Subcutaneous abdominal adipose tissue (tissue), 5 donors: ENCODE measurements at regions not wholly inside any gene's neighbourhood (a gene's known extent, or its start where the extent isn't known, plus 50 kb on each side); places are given as distances from the start of the nearest gene placed in this dataset.

Experiments used
- H3K27ac ChIP-seq: one replicate; pipeline ENCODE4 v1.7.0; 2013; ENCODE audit warnings: low read depth, mild to moderate bottlenecking, inconsistent platforms, low read length, moderate library complexity
- H3K27me3 ChIP-seq, 5 donors: one replicate each; pipeline ENCODE4 v1.7.0; 2013; ENCODE audit warnings: low read length in 5 of 5, inconsistent platforms in 1 of 5; ENCODE audit not compliant: control insufficient read depth in 5 of 5, insufficient read depth in 4 of 5
- H3K36me3 ChIP-seq, 5 donors: one replicate each; pipeline ENCODE4 v1.7.0; 2013; ENCODE audit warnings: low read length in 5 of 5; ENCODE audit not compliant: control insufficient read depth in 5 of 5, insufficient read depth in 5 of 5
- H3K4me1 ChIP-seq, 5 donors: one replicate each; pipeline ENCODE4 v1.7.0; 2013; ENCODE audit warnings: low read length in 5 of 5, mild to moderate bottlenecking in 3 of 5, moderate library complexity in 1 of 5; ENCODE audit not compliant: control insufficient read depth in 5 of 5, insufficient read depth in 5 of 5
- H3K4me3 ChIP-seq, 5 donors: one replicate each; pipeline ENCODE4 v1.7.0; 2013; ENCODE audit warnings: low read length in 5 of 5, low read depth in 1 of 5
- H3K9ac ChIP-seq, 5 donors: one replicate each; pipeline ENCODE4 v1.7.0; 2013; ENCODE audit warnings: low read length in 5 of 5, mild to moderate bottlenecking in 4 of 5, moderate library complexity in 3 of 5
- H3K9me3 ChIP-seq, 5 donors: one replicate each; pipeline ENCODE4 v1.7.0; 2013; ENCODE audit warnings: low read length in 5 of 5; ENCODE audit not compliant: control insufficient read depth in 5 of 5
- donor health status: healthy.
- donor health status: healthy.
- donor health status: healthy.
- donor health status: healthy.
- donor health status: healthy.

GRCh38 chr6:113632220-113632864 lies 224.8 kb upstream of the MARCKS start:
- Histone ChIP-seq H3K4me1 (peaks cover 14 to 62% (median 48%) of the 10 kb centered on the region in 5 donors), H3K9ac (peak overlapping the region; percentile 31 to 98 (median 64)), H3K4me3 (peak overlapping the region; percentile 43 to 65 (median 54)), H3K36me3 (no peaks in the 10 kb centered on the region), H3K27ac (peak overlapping the region; percentile 96), H3K27me3 (peaks cover 0 to 2% (median 0%) of the 10 kb centered on the region in 5 donors), H3K9me3 (peaks cover 0 to 2% (median 0%) of the 10 kb centered on the region in 5 donors)

DNA sequence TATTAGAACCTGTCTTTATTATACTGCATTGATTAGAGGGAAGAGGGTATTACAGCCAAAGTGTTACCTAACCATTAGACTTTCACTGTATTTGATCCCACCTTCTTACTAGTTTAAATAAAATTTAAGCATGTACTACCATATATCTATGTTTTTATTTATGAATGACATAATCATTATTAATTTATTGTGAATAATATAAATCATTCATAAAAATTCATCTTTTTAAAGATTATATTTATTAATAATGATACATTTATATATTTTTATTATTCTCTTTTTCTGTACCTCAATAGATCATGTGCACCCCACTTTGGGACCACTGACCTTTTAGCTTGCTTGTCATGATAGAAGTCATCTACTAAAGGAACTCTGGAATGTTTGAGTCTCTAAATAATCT lies 223.5 kb upstream of the MARCKS start:
- Histone ChIP-seq H3K27ac (peak overlapping the region; percentile 96), H3K9ac (peak overlapping the region in 1 of 5 donors; percentile 87), H3K4me1 (peaks cover 14 to 62% (median 48%) of the 10 kb centered on the region in 5 donors), H3K36me3 (no peaks in the 10 kb centered on the region), H3K4me3 (no peak overlapping the region), H3K27me3 (peaks cover 0 to 2% (median 0%) of the 10 kb centered on the region in 5 donors), H3K9me3 (peaks cover 0 to 2% (median 0%) of the 10 kb centered on the region in 5 donors)

DNA sequence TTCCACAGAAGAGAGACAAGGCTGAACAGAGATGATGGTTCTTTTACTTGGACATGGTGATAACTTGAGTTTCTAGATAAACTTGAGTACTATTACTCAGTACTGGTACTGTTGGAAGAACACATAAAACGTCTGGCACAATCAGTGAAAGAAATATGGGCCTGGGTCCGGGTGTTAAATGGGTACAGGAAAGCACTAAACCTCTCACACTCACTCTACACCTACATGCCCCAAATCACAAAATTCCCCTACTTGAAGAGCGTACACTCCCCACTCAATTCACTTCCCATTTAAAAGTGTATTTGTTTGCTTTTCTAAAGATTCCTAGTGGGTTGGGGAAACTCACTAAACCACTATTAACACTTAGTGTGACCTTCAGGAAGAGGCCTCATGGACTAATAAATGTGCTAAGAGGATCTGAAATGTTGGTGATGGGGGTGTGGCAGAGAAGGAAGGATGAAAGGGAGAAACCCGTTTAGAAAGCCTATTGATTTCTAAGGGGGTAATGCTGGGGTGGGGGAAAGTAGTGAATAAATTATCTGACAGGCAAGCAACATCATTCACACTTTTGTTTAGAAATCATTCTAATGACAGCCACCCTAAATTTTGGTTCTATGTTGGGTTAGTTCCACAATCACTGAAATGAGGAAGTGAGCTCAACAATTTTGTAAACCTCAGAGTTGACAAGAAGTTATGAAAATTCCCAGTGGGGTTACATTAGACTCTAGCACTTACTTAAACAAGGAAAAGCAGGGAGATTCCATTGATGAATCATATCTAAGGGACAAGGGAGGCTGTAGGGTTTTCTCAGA lies 222.6 kb upstream of the MARCKS start:
- Histone ChIP-seq H3K4me3 (no peak overlapping the region), H3K9me3 (peaks cover 0 to 2% (median 0%) of the 10 kb centered on the region in 5 donors), H3K4me1 (peaks cover 14 to 58% (median 46%) of the 10 kb centered on the region in 5 donors), H3K27me3 (peaks cover 0 to 2% (median 0%) of the 10 kb centered on the region in 5 donors), H3K36me3 (no peaks in the 10 kb centered on the region), H3K9ac (no peak overlapping the region), H3K27ac (peak overlapping the region; percentile 25)

DNA sequence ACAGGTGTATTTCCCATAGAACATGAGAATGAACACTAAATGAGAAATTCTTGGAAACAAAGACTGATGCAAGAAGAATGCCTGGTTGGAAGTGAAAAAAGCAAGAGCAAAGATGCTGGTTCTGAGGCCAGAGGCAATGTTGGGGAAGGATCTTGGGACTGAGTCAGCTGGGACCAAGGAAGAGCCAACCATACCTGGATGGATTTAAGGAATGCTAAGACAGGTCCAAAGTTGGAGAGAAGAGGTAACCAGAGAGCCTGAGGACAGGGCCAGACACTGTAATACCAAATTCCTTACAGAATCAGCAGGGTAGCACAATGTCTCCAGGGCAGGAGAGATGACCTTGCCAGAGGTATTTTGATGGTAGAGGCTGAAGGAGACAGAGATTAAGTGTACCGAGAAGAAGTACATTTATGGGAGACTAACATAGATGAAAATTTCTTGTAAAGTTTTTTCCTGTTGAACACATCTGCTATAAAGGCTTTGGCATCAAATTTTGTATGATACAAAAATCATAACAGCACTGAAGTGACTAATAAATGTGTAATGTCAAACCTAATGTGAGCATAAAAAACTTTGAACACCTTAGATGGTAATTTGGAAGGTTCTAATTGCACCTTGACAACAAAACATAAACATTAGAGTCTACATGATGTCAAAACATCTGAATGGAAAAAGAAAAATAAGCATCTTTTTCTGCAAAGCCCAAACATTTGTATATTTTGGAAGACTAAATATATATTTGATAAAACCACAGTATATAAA lies 221.7 kb upstream of the MARCKS start:
- peak overlapping the region; percentile 25 for H3K27ac ChIP-seq
- no peak overlapping the region for H3K4me3 ChIP-seq
- H3K4me1 ChIP-seq = peaks cover 14 to 49% (median 37%) of the 10 kb centered on the region in 5 donors
- peaks cover 0 to 2% (median 0%) of the 10 kb centered on the region in 5 donors for H3K9me3 ChIP-seq
- peaks cover 0 to 2% (median 0%) of the 10 kb centered on the region in 5 donors for H3K27me3 ChIP-seq
- no peak overlapping the region for H3K9ac ChIP-seq
- no peaks in the 10 kb centered on the region for H3K36me3 ChIP-seq

DNA sequence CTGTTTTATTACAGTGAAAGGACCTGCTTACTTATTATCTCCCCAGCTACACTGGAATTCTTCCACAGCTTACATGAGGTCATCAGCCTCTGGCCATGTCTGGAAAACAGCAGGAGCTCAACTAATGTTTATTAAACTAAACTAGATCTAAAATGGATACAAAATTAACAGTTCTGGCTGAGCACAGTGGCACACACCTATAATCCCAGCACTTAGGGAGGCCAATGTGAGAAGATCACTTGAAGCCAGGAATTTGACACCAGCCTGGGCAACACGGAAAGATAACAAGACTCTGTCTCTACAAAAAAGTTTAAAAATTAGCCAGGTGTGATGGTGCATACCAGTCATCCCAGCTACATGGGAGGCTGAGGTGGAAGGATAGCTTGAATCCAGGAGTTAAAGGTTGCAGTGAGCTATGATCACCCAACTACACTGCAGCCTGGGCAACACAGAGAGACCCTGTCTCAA lies 220.8 kb upstream of the MARCKS start:
- H3K27ac ChIP-seq = no peak overlapping the region
- no peak overlapping the region for H3K4me3 ChIP-seq
- no peak overlapping the region for H3K9ac ChIP-seq
- H3K36me3 ChIP-seq = no peaks in the 10 kb centered on the region
- peaks cover 11 to 40% (median 29%) of the 10 kb centered on the region in 5 donors for H3K4me1 ChIP-seq
- H3K9me3 ChIP-seq = peaks cover 0 to 2% (median 0%) of the 10 kb centered on the region in 5 donors
- peaks cover 0 to 2% (median 0%) of the 10 kb centered on the region in 5 donors for H3K27me3 ChIP-seq

- Histone ChIP-seq H3K4me3 (no peak overlapping the region), H3K27ac (no peak overlapping the region), H3K27me3 (no peaks in the 10 kb centered on the region), H3K4me1 (peaks cover 4 to 11% (median 6%) of the 10 kb centered on the region in 5 donors), H3K9ac (no peak overlapping the region), H3K9me3 (no peaks in the 10 kb centered on the region), H3K36me3 (no peaks in the 10 kb centered on the region)
These were observed 217.1 kb upstream of the MARCKS start for GRCh38 chr6:113640051-113640450.

DNA sequence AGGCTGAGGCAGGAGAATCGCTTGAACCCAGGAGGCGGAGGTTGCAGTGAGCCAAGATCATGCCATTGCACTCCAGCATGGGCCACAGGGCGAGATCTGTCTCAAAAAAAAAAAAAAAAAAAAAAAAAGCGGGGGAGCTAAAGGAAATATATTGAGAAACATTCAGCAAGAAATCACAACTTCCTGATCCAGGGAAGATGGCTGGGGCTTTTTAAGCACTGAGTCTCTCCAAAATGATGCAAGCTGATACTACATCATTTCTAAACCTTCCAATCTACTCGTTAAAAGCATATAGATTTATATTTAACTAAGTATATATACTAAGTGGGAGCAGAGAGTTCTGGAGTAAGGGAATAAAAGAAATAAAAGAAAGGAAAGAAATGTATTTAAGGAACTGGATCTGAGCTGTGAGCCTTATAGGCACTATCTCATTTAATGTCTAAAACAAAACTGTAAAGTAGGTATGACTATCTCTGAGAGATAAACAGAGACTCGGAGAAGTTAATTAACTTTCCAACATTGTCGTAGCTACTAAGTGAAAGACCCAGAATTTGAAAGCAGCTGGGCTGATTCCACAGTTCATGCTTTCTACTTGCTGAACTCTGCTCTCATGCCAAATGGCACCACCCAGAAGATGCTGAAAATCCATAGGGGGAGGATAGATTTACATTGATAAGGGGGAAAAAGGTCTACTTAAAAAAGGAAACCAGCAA lies 215.0 kb upstream of the MARCKS start:
- Histone ChIP-seq H3K27me3 (no peaks in the 10 kb centered on the region), H3K4me1 (peaks cover 0 to 13% (median 4%) of the 10 kb centered on the region in 5 donors), H3K4me3 (no peak overlapping the region), H3K9me3 (no peaks in the 10 kb centered on the region), H3K9ac (no peak overlapping the region), H3K36me3 (no peaks in the 10 kb centered on the region), H3K27ac (no peak overlapping the region)

DNA sequence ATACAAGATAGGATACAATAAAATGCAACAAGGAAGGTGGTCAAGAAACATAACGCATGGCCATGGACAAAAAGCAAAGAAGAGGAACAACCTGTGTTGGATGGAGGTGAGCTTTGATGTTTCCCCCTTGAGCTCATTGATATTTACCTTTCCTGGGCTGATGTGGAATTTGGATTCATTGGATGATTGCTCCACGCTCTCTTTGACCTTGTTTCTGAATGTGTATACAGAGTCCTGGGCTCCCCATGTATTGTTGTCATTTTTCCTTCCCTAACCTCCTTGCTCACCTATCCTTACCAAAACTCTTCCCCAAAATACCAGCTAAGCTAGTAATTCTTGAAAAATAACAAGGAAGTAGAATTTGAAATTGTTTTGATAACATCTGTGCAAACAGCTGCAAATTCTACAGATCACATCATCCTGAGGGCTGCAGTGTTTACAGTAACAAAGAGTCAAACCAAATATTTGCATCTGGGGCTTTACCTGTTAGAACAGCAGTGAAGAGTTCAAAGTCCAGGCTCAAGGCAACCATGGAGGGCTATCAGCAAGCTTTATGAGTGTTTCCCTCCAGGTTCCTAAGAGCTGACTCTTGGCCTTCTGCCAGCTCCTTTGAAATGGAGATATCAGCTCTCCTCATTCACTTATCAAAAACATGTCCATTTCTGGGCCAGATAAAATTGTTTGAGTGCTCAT lies 214.3 kb upstream of the MARCKS start:
- no peak overlapping the region for H3K4me3 ChIP-seq
- no peak overlapping the region for H3K27ac ChIP-seq
- H3K9me3 ChIP-seq = no peaks in the 10 kb centered on the region
- H3K27me3 ChIP-seq = no peaks in the 10 kb centered on the region
- H3K9ac ChIP-seq = no peak overlapping the region
- peaks cover 0 to 13% (median 4%) of the 10 kb centered on the region in 5 donors for H3K4me1 ChIP-seq
- H3K36me3 ChIP-seq = no peaks in the 10 kb centered on the region

GRCh38 chr6:113643407-113643770 lies 213.8 kb upstream of the MARCKS start:
- Histone ChIP-seq H3K27ac (no peak overlapping the region), H3K4me1 (peaks cover 0 to 13% (median 4%) of the 10 kb centered on the region in 5 donors), H3K9ac (no peak overlapping the region), H3K27me3 (no peaks in the 10 kb centered on the region), H3K9me3 (no peaks in the 10 kb centered on the region), H3K4me3 (no peak overlapping the region), H3K36me3 (no peaks in the 10 kb centered on the region)
